Esophagus muscularis mucosa (tissue), 4 donors: ENCODE measurements at regions not wholly inside any gene's neighbourhood (a gene's known extent, or its start where the extent isn't known, plus 50 kb on each side); places are given as distances from the start of the nearest gene placed in this dataset.

Experiments
- DNase-seq: peaks from one replicate; pipeline ENCODE4 v3.0.0-alpha.2; 2017; ENCODE audit errors: extremely low spot score
- H3K27ac ChIP-seq, 4 donors: fragments of 200-600 bp; sonication (generic); replicated peaks in 1 of 4; 1 replicate in 3 of 4; 2 replicates in 1 of 4; pipeline ENCODE4 v1.5.1; 2016 to 2019; ENCODE audit warnings: mild to moderate bottlenecking in 1 of 4
- H3K27me3 ChIP-seq, 4 donors: fragments of 200-600 bp; sonication (generic); one replicate each; pipeline versions ENCODE4 v1.5.1 to v1.6.0; 2016 to 2019
- H3K36me3 ChIP-seq, 4 donors: fragments of 200-600 bp; sonication (generic); one replicate each; pipeline ENCODE4 v1.5.1; 2016 to 2019
- H3K4me1 ChIP-seq, 4 donors: fragments of 200-600 bp; sonication (generic); one replicate each; pipeline ENCODE4 v1.5.1; 2016 to 2019
- H3K4me3 ChIP-seq, 4 donors: fragments of 200-600 bp; sonication (generic); 1 replicate in 2 of 4; 2 replicates in 2 of 4; pipeline ENCODE4 v1.5.1; 2016 to 2019; ENCODE audit warnings: mild to moderate bottlenecking in 4 of 4, moderate library complexity in 1 of 4
- H3K9me3 ChIP-seq, 4 donors: fragments of 200-600 bp; sonication (generic); 1 replicate in 3 of 4; 2 replicates in 1 of 4; pipeline ENCODE4 v1.5.1; 2016 to 2019
- CTCF ChIP-seq, 3 experiments: fragments of 200-600 bp in 2 of 3; fragments of 450-650 bp in 1 of 3; sonication (generic) in 2 of 3; IDR thresholded peaks; one replicate each; pipeline ENCODE4 v1.5.1; 2017 to 2019; ENCODE audit warnings: antibody characterized with exemption in 3 of 3, mild to moderate bottlenecking in 2 of 3, moderate library complexity in 1 of 3
- EP300 ChIP-seq: sonication (generic); formaldehyde crosslinking; IDR thresholded peaks from one replicate; pipeline ENCODE4 v1.6.1; 2017; ENCODE audit warnings: antibody characterized with exemption
- POLR2A ChIP-seq: fragments of 450-650 bp; IDR thresholded peaks from one replicate; pipeline ENCODE4 v1.6.1; 2017; ENCODE audit warnings: antibody characterized with exemption, moderate library complexity, mild to moderate bottlenecking, low read depth
- POLR2AphosphoS5 ChIP-seq, 2 donors: sonication (generic); formaldehyde crosslinking; IDR thresholded peaks; one replicate each; pipeline ENCODE4 v1.6.1; 2017; ENCODE audit warnings: antibody characterized with exemption in 2 of 2
- WGBS: methylation state at CpG from one replicate; pipeline ENCODE4 v1.1.5; 2018; 5-methylcytosine and 5-hydroxymethylcytosine counted together
- intact Hi-C: fragments of 100-400 bp; cut with DNase I; formaldehyde crosslinking; loops from one replicate; pipeline ENCODE4 v1.15.1; 2023

DNA sequence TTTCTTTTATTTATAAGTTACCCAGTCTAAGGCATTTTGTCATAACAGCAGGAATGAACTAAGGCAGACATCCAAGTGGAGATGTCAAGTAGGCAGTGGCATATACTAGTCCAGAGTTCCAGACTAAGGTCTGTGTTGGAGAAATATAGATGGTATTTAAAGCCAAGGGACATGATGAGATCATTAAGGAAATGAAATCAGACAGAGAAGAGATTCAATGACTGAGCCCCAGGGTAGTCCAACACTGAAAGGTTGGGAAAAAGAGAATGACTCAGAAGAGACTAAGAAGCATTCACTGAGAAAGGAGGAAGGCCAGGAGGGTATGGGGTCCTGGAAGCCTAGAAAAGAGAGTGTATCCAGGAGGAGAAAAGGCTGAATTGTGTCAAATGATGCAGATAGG, 442.2 kb upstream of the CCDC196 start:
- no peaks in the 10 kb centered on the region for H3K4me1 ChIP-seq
- intact Hi-C loops: no loop called here
- H3K27me3 ChIP-seq: no peaks in the 10 kb centered on the region
- no peak overlapping the region for H3K4me3 ChIP-seq
- no peak for TF ChIP-seq EP300
- TF ChIP-seq CTCF (IDR thresholded peaks at IDR 0.05): no peak
- TF ChIP-seq POLR2AphosphoS5 (IDR thresholded peaks at IDR 0.05): no peak
- no peak for TF ChIP-seq POLR2A
- H3K36me3 ChIP-seq: no peaks in the 10 kb centered on the region
- no peaks in the 10 kb centered on the region for H3K9me3 ChIP-seq
- H3K27ac ChIP-seq: no peak overlapping the region
- DNase-seq: no peak

DNA sequence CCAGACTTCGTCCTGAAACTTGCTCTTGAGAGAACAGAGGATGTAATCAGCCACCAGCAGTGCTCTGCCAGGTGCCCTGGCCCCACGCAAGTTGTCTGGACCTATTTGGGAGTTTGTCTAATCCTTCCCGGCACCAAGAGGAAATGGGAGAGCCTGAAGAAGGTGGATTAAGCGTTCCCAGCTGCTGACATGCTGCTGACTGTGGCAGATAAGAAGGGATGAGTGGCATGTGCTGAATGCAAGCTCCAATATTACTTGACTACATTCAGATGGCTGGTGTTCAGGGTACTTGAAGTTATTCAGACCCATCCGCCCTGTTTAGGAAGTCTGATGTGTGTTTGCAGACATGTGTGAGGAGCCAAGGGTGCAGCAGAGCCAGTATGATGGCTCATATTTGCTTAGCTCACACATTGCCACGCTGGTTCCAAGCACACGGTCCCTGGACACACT, 440.6 kb upstream of the CCDC196 start:
- Histone ChIP-seq H3K36me3 (no peaks in the 10 kb centered on the region), H3K4me1 (no peaks in the 10 kb centered on the region), H3K9me3 (no peaks in the 10 kb centered on the region), H3K27me3 (no peaks in the 10 kb centered on the region), H3K27ac (no peak overlapping the region), H3K4me3 (no peak overlapping the region)
- intact Hi-C loops: no loop called here
- no peak for DNase-seq
- no peak for TF ChIP-seq CTCF (IDR thresholded peaks at IDR 0.05)
- no peak for TF ChIP-seq POLR2A
- TF ChIP-seq POLR2AphosphoS5 (IDR thresholded peaks at IDR 0.05): no peak
- TF ChIP-seq EP300: no peak
- 51% methylated on average over 7 of the region's 7 CpGs for WGBS

GRCh38 chr14:66046035-66046434, 440.1 kb upstream of the CCDC196 start:
- H3K27me3 ChIP-seq: no peaks in the 10 kb centered on the region
- TF ChIP-seq POLR2A (no peak), EP300 (no peak)
- H3K27ac ChIP-seq: no peak overlapping the region
- DNase-seq: no peak
- no peaks in the 10 kb centered on the region for H3K36me3 ChIP-seq
- no peak overlapping the region for H3K4me3 ChIP-seq
- H3K4me1 ChIP-seq: no peaks in the 10 kb centered on the region
- no peaks in the 10 kb centered on the region for H3K9me3 ChIP-seq
- WGBS: 75% methylated on average over 1 of the region's 1 CpG
- intact Hi-C loops: no loop called here

DNA sequence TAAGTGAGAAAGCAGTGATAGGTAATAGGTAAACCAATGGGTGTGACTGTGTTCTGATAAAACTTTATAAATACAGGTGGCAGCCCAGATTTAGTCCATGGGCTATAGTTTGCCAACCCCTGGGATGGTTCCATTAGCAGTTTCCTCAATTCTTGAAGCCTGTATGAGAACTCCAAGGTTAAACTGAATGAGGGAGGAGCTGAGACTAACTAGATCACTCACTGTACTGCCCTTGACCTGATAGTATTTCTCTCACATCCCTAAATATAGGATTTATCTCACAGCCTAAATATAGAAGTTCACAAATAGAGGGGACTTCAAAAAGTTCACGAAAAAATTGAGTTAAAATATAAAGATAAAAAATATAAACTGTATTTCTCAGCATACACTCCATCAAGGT, 439.6 kb upstream of the CCDC196 start:
- 71% methylated on average over 1 of the region's 1 CpG for WGBS
- Histone ChIP-seq H3K9me3 (no peaks in the 10 kb centered on the region), H3K36me3 (no peaks in the 10 kb centered on the region), H3K27me3 (no peaks in the 10 kb centered on the region), H3K27ac (no peak overlapping the region), H3K4me3 (no peak overlapping the region), H3K4me1 (no peaks in the 10 kb centered on the region)
- intact Hi-C loops: no loop called here
- no peak for DNase-seq
- TF ChIP-seq POLR2A: no peak

DNA sequence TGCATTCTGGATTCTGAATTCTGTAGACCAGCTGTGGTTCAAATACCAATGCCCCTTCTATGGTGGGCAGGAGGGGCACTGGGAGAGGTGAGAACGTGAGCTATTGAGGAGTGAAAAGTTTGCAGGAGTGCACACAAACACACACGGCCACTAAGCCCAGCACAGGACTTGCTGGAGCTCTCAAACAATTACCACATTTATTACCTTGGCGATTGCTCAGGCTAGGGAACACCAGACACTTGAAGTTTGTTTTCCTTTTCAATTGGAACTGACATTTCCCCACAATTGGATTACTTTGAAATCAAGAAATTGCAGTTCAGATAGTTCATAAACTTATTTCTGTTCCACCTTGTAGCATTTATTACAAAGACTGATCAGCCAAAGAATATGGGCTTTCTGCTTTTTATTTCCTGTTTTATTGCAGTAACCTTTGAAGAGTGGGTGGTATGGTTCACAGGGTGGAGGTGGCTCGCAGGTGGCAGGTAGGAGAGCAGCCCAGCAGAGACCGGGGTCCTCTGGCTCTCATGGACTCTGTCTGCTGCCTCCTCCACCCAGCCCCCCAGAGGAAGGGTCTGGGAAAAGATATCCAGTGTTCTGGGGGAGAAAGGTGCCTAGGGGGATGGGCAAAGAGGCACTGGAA, 429.8 kb upstream of the CCDC196 start:
- no peak for DNase-seq
- no peak for TF ChIP-seq POLR2A
- no peak for TF ChIP-seq CTCF (IDR thresholded peaks at IDR 0.05)
- no peak for TF ChIP-seq POLR2AphosphoS5 (IDR thresholded peaks at IDR 0.05)
- no peak for TF ChIP-seq EP300
- intact Hi-C loops: no loop called here
- Histone ChIP-seq H3K4me3 (no peak overlapping the region), H3K27ac (no peak overlapping the region), H3K4me1 (no peaks in the 10 kb centered on the region), H3K9me3 (no peaks in the 10 kb centered on the region), H3K36me3 (no peaks in the 10 kb centered on the region), H3K27me3 (no peaks in the 10 kb centered on the region)
- 86% methylated on average over 5 of the region's 5 CpGs for WGBS

DNA sequence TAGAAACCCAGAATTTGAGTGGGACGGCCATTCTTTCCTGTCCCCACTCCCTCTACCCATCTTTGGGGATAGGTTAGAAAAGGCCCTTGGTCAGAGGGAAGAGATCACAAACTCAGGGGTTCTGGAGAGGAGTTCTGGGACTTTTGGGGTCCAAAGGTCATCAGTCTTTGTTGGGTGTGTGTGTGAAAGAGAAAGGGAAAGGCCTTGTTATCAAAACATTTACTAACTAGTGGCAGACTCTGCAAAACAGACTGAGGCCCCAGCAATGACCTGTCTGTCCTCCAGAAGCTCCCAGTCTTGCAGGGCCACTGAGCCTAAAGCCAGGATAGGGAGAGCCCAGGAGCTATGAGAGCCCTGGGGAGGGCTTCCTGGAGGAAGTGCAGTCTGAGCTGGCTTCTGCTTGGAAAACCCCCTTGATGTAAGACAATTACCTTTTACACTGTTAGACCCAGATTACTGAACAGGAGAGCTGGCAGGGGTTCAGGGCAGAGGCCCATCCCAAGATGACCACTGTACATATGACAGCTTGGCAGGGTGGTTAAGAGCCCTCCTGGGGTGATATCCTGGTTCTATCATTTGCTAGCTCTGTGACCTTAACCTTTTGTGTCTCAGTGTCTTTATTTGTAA, 429.1 kb upstream of the CCDC196 start:
- Histone ChIP-seq H3K9me3 (no peaks in the 10 kb centered on the region), H3K4me1 (no peaks in the 10 kb centered on the region), H3K27ac (no peak overlapping the region), H3K4me3 (no peak overlapping the region), H3K36me3 (no peaks in the 10 kb centered on the region), H3K27me3 (no peaks in the 10 kb centered on the region)
- 89% methylated on average over 1 of the region's 1 CpG for WGBS
- intact Hi-C loops: no loop called here
- no peak for DNase-seq
- TF ChIP-seq EP300: no peak
- TF ChIP-seq CTCF (IDR thresholded peaks at IDR 0.05): no peak
- TF ChIP-seq POLR2A: no peak
- no peak for TF ChIP-seq POLR2AphosphoS5 (IDR thresholded peaks at IDR 0.05)
